ENCODE measurements at regions not wholly inside any gene's neighbourhood (a gene's known extent, or its start where the extent isn't known, plus 50 kb on each side); places are given as distances from the start of the nearest gene placed in this dataset.

- ATAC-seq (ENCODE audit: low read depth in 2 of 2) (no peak), DNase-seq (no peak)
- H3K27me3 Mint-ChIP-seq = peaks cover 5 to 16% (median 11%) of the 10 kb centered on the region in 3 donors
- peaks cover 0 to 7% (median 0%) of the 10 kb centered on the region in 7 donors for H3K9me3 Mint-ChIP-seq
- no peak overlapping the region for H3K27ac Mint-ChIP-seq
- H3K36me3 Mint-ChIP-seq = no peaks in the 10 kb centered on the region
- no peak overlapping the region for H3K4me3 Mint-ChIP-seq
- no peaks in the 10 kb centered on the region for H3K4me1 Mint-ChIP-seq
Measured at GRCh38 chr18:55012008-55012407, 52.7 kb upstream of the CCDC68 start.
